ENCODE measurements at regions not wholly inside any gene's neighbourhood (a gene's known extent, or its start where the extent isn't known, plus 50 kb on each side); places are given as distances from the start of the nearest gene placed in this dataset.
"Not testable (repeated sequence)": the region's sequence is repeated elsewhere in the genome, so short reads cannot be mapped to it uniquely, and the experiment has no call there.

GRCh38 chr12:105423237-105423636 is 92.7 kb downstream of the C12orf75 start:
- no peak for DNase-seq

GRCh38 chr12:105423921-105424320 is 93.4 kb downstream of the C12orf75 start:
- DNase-seq: no peak

GRCh38 chr12:105425254-105426174 is 95.0 kb downstream of the C12orf75 start:
- no peak for DNase-seq

- DNase-seq: no peak
These were observed 96.3 kb downstream of the C12orf75 start for GRCh38 chr12:105426766-105427165.

- no peak for DNase-seq
These were observed 97.4 kb downstream of the C12orf75 start for GRCh38 chr12:105427883-105428282.

GRCh38 chr12:105428793-105429395 is 98.4 kb downstream of the C12orf75 start:
- DNase-seq: no peak

- no peak for DNase-seq
These were observed 99.0 kb downstream of the C12orf75 start for GRCh38 chr12:105429511-105429910.

GRCh38 chr12:105431537-105432100 is 101.1 kb downstream of the C12orf75 start:
- no peak for DNase-seq

GRCh38 chr12:105433804-105434203 is 103.3 kb downstream of the C12orf75 start:
- no peak for DNase-seq

- DNase-seq: no peak
These were observed 106.1 kb downstream of the C12orf75 start for GRCh38 chr12:105436636-105437035.

- no peak for DNase-seq
These were observed 109.7 kb downstream of the C12orf75 start for GRCh38 chr12:105440037-105440664.

GRCh38 chr12:105443802-105444652 is 113.5 kb downstream of the C12orf75 start:
- no peak for DNase-seq

GRCh38 chr12:105444653-105445102 is 114.2 kb downstream of the C12orf75 start:
- no peak for DNase-seq

- DNase-seq: no peak
These were observed 114.8 kb downstream of the C12orf75 start for GRCh38 chr12:105445249-105445648.

- DNase-seq: no peak
These were observed 115.2 kb downstream of the C12orf75 start for GRCh38 chr12:105445649-105446048.

GRCh38 chr12:105446460-105446859 is 116.0 kb downstream of the C12orf75 start:
- not testable (repeated sequence) for DNase-seq

- DNase-seq: no peak
These were observed 118.9 kb downstream of the C12orf75 start for GRCh38 chr12:105449431-105449830.

GRCh38 chr12:105451211-105451610 is 120.7 kb downstream of the C12orf75 start:
- no peak for DNase-seq

- no peak for DNase-seq
These were observed 121.3 kb downstream of the C12orf75 start for GRCh38 chr12:105451798-105452197.

GRCh38 chr12:105453316-105453715 is 122.8 kb downstream of the C12orf75 start:
- no peak for DNase-seq

- no peak for DNase-seq
These were observed 124.2 kb downstream of the C12orf75 start for GRCh38 chr12:105454688-105455087.

GRCh38 chr12:105455261-105455660 is 124.8 kb downstream of the C12orf75 start:
- no peak for DNase-seq

Measured in KG1 (cell line).